ENCODE measurements at regions not wholly inside any gene's neighbourhood (a gene's known extent, or its start where the extent isn't known, plus 50 kb on each side); places are given as distances from the start of the nearest gene placed in this dataset.

GRCh38 chr20:22490287-22491193 is 93.8 kb downstream of the FOXA2 start (continued):
- TF ChIP-seq ZBTB40 (IDR thresholded peaks at IDR 0.05): no peak
- peak; percentile 75; the same call in 1 of the 2 replicates for TF ChIP-seq ZBTB40 (CRISPR knock-in tag; IDR thresholded peaks at IDR 0.05)
- peak; percentile 79 for TF ChIP-seq NCOR1 (IDR thresholded peaks at IDR 0.05; ENCODE audit: borderline replicate concordance, low read length)
- TF ChIP-seq ZNF775 (CRISPR knock-in tag; IDR thresholded peaks at IDR 0.05; ENCODE audit: borderline replicate concordance): no peak; the same call in 1 of the 2 replicates
- peak; percentile 89 for TF ChIP-seq USF2 (IDR thresholded peaks at IDR 0.05; ENCODE audit: low read depth, low read length)
- peak; percentile 94; the same call in 1 of the 2 replicates for TF ChIP-seq USF2 (CRISPR knock-in tag; IDR thresholded peaks at IDR 0.05; ENCODE audit: borderline replicate concordance)
- peak; percentile 32; the same call in 1 of the 2 replicates for TF ChIP-seq ZBTB25 (CRISPR knock-in tag; IDR thresholded peaks at IDR 0.05)
- TF ChIP-seq FOXO4 (CRISPR knock-in tag; conservative IDR thresholded peaks at IDR 0.05): 0 out of 2 replicates have a peak, but pooled peaks have one; percentile 79
- TF ChIP-seq ASH2L (IDR thresholded peaks at IDR 0.05; ENCODE audit: insufficient read length, low read depth, low read length): peak; percentile 95
- peak; percentile 67; the same call in 1 of the 2 replicates for TF ChIP-seq ZNF451 (CRISPR knock-in tag; IDR thresholded peaks at IDR 0.05)
- TF ChIP-seq MIER2 (CRISPR knock-in tag; IDR thresholded peaks at IDR 0.05): peak; percentile 89
- TF ChIP-seq BCL3 (CRISPR knock-in tag; IDR thresholded peaks at IDR 0.05): peak; percentile 77; the same call in 1 of the 2 replicates

All from HepG2 (cell line).